Memory B cell (primary cell): ENCODE measurements at regions not wholly inside any gene's neighbourhood (a gene's known extent, or its start where the extent isn't known, plus 50 kb on each side); places are given as distances from the start of the nearest gene placed in this dataset.

Experiments
- ATAC-seq: fragments of 150-1000 bp; cut with Tn5 transposase; 2 replicates; pipeline ENCODE4 v1.10.0; 2021; ENCODE audit warnings: low read depth, mild to moderate bottlenecking, moderate library complexity
- DNase-seq, 2 donors: peaks; one replicate each; pipeline ENCODE4 v3.0.0; 2022; ENCODE audit warnings: low spot score in 2 of 2
- H3K27ac Mint-ChIP-seq: one replicate; pipeline ENCODE4 v1.8.0; 2022; ENCODE audit warnings: mild to moderate bottlenecking, moderate library complexity, mixed read lengths
- H3K27me3 Mint-ChIP-seq: one replicate; pipeline ENCODE4 v1.8.0; 2022; ENCODE audit warnings: mixed read lengths
- H3K36me3 Mint-ChIP-seq: one replicate; pipeline ENCODE4 v1.8.0; 2022; ENCODE audit warnings: mild to moderate bottlenecking, mixed read lengths
- H3K4me1 Mint-ChIP-seq: one replicate; pipeline ENCODE4 v1.8.0; 2022; ENCODE audit warnings: mixed read lengths
- H3K4me3 Mint-ChIP-seq: one replicate; pipeline ENCODE4 v1.8.0; 2022; ENCODE audit warnings: mild to moderate bottlenecking, moderate library complexity, mixed read lengths
- H3K9me3 Mint-ChIP-seq: one replicate; pipeline ENCODE4 v1.8.0; 2022; ENCODE audit warnings: mixed read lengths

- H3K4me3 Mint-ChIP-seq: peak overlapping the region; percentile 28
- ATAC-seq (peak; percentile 60), DNase-seq (peak; percentile 45 to 58)
- no peak overlapping the region for H3K27ac Mint-ChIP-seq
- H3K36me3 Mint-ChIP-seq: no peaks in the 10 kb centered on the region
- H3K4me1 Mint-ChIP-seq: peaks cover 18% of the 10 kb centered on the region
- peaks cover 26% of the 10 kb centered on the region for H3K27me3 Mint-ChIP-seq
- H3K9me3 Mint-ChIP-seq: no peaks in the 10 kb centered on the region
These were observed 85.3 kb upstream of the SYT13 start for GRCh38 chr11:45371251-45372115.

- peaks cover 5% of the 10 kb centered on the region for H3K4me1 Mint-ChIP-seq
- H3K27ac Mint-ChIP-seq: no peak overlapping the region
- H3K36me3 Mint-ChIP-seq: no peaks in the 10 kb centered on the region
- ATAC-seq: no peak
- H3K27me3 Mint-ChIP-seq: peaks cover 24% of the 10 kb centered on the region
- no peak for DNase-seq
- no peak overlapping the region for H3K4me3 Mint-ChIP-seq
- no peaks in the 10 kb centered on the region for H3K9me3 Mint-ChIP-seq
These were observed 83.2 kb upstream of the SYT13 start for GRCh38 chr11:45369313-45369712.

DNA sequence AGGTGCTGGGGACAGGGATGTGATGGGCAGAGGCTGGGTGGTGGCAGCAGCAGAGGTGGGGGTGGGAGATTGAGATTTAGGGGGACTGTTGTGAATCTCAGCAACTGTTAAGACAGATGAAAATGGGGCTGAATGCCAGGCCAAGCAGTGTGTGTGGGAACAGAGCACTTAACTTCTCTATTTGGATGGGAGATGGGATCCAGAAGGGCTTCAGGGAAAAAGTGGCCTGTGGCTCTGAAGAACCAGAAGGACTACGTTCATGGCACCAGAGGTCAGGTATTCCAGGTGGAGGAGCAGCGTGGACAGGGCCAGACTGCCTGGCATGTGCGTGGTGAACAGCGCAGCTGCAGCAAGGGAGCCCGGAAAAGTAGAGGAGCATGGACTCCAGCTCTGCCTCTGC lies 82.6 kb upstream of the SYT13 start:
- ATAC-seq: no peak
- DNase-seq: no peak
- no peak overlapping the region for H3K27ac Mint-ChIP-seq
- H3K36me3 Mint-ChIP-seq: no peaks in the 10 kb centered on the region
- H3K9me3 Mint-ChIP-seq: no peaks in the 10 kb centered on the region
- peaks cover 3% of the 10 kb centered on the region for H3K4me1 Mint-ChIP-seq
- no peak overlapping the region for H3K4me3 Mint-ChIP-seq
- peaks cover 24% of the 10 kb centered on the region for H3K27me3 Mint-ChIP-seq

DNA sequence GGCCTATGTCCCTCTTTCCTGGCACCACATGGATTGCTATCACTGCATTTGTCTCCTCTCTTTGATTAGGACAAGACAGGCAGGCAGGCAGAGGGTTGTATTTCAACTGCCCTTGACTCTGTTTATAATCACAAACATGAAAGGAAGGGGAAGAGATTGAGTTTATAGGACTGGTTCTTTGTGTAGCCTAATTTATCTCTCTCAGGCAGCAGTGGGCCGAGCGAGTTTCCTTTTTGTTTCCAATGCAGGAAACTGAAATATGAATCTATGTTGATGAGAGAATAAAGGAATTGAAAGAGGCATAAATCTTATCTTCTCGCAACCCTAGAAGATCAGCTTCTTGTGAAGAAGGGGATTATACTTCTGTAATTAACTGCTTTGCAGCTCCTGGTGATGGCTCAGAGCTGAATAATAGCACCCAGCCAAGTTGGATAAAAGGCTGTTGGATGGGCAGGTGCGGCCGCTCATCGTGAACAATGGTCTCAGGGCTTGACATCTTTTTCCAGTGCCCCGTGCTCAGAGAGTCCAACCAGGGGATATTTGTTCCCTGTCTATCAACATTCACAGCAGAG lies 80.6 kb upstream of the SYT13 start:
- DNase-seq: no peak
- no peaks in the 10 kb centered on the region for H3K36me3 Mint-ChIP-seq
- peaks cover 3% of the 10 kb centered on the region for H3K4me1 Mint-ChIP-seq
- H3K9me3 Mint-ChIP-seq: no peaks in the 10 kb centered on the region
- no peak overlapping the region for H3K27ac Mint-ChIP-seq
- peaks cover 29% of the 10 kb centered on the region for H3K27me3 Mint-ChIP-seq
- ATAC-seq: no peak
- H3K4me3 Mint-ChIP-seq: no peak overlapping the region

GRCh38 chr11:45365961-45366618 lies 79.9 kb upstream of the SYT13 start:
- peaks cover 28% of the 10 kb centered on the region for H3K27me3 Mint-ChIP-seq
- DNase-seq (no peak), ATAC-seq (no peak)
- no peaks in the 10 kb centered on the region for H3K36me3 Mint-ChIP-seq
- peaks cover 2% of the 10 kb centered on the region for H3K4me1 Mint-ChIP-seq
- no peak overlapping the region for H3K4me3 Mint-ChIP-seq
- H3K27ac Mint-ChIP-seq: no peak overlapping the region
- H3K9me3 Mint-ChIP-seq: no peaks in the 10 kb centered on the region

- Mint-ChIP-seq H3K27me3 (peaks cover 8% of the 10 kb centered on the region), H3K4me3 (no peak overlapping the region), H3K36me3 (no peaks in the 10 kb centered on the region), H3K27ac (no peak overlapping the region), H3K9me3 (no peaks in the 10 kb centered on the region), H3K4me1 (no peaks in the 10 kb centered on the region)
- ATAC-seq (no peak), DNase-seq (no peak)
These were observed 76.5 kb upstream of the SYT13 start for GRCh38 chr11:45362636-45363035.

GRCh38 chr11:45361551-45361950 lies 75.4 kb upstream of the SYT13 start:
- Mint-ChIP-seq H3K36me3 (no peaks in the 10 kb centered on the region), H3K4me3 (no peak overlapping the region), H3K27me3 (peaks cover 7% of the 10 kb centered on the region), H3K27ac (no peak overlapping the region), H3K9me3 (no peaks in the 10 kb centered on the region), H3K4me1 (no peaks in the 10 kb centered on the region)
- no peak for ATAC-seq
- DNase-seq: no peak

GRCh38 chr11:45355706-45356041 lies 69.5 kb upstream of the SYT13 start:
- H3K27me3 Mint-ChIP-seq: peaks cover 6% of the 10 kb centered on the region
- no peaks in the 10 kb centered on the region for H3K36me3 Mint-ChIP-seq
- DNase-seq (no peak), ATAC-seq (no peak)
- peak overlapping the region; percentile 62 for H3K27ac Mint-ChIP-seq
- peak overlapping the region; percentile 78 for H3K4me3 Mint-ChIP-seq
- no peaks in the 10 kb centered on the region for H3K9me3 Mint-ChIP-seq
- H3K4me1 Mint-ChIP-seq: peaks cover 5% of the 10 kb centered on the region

- H3K9me3 Mint-ChIP-seq: no peaks in the 10 kb centered on the region
- H3K4me3 Mint-ChIP-seq: peak overlapping the region; percentile 78
- H3K27ac Mint-ChIP-seq: peak overlapping the region; percentile 62
- no peaks in the 10 kb centered on the region for H3K36me3 Mint-ChIP-seq
- DNase-seq (peak; percentile 79 to 83), ATAC-seq (peak; percentile 98)
- H3K27me3 Mint-ChIP-seq: peaks cover 6% of the 10 kb centered on the region
- H3K4me1 Mint-ChIP-seq: peaks cover 5% of the 10 kb centered on the region
These were observed 69.0 kb upstream of the SYT13 start for GRCh38 chr11:45354976-45355705.

GRCh38 chr11:45348729-45349128 lies 62.6 kb upstream of the SYT13 start:
- H3K9me3 Mint-ChIP-seq: no peaks in the 10 kb centered on the region
- peaks cover 4% of the 10 kb centered on the region for H3K27me3 Mint-ChIP-seq
- H3K4me1 Mint-ChIP-seq: no peaks in the 10 kb centered on the region
- no peak overlapping the region for H3K27ac Mint-ChIP-seq
- no peaks in the 10 kb centered on the region for H3K36me3 Mint-ChIP-seq
- ATAC-seq (no peak), DNase-seq (no peak)
- H3K4me3 Mint-ChIP-seq: no peak overlapping the region

GRCh38 chr11:45347348-45348082 lies 61.4 kb upstream of the SYT13 start:
- no peak for ATAC-seq
- H3K4me3 Mint-ChIP-seq: no peak overlapping the region

DNA sequence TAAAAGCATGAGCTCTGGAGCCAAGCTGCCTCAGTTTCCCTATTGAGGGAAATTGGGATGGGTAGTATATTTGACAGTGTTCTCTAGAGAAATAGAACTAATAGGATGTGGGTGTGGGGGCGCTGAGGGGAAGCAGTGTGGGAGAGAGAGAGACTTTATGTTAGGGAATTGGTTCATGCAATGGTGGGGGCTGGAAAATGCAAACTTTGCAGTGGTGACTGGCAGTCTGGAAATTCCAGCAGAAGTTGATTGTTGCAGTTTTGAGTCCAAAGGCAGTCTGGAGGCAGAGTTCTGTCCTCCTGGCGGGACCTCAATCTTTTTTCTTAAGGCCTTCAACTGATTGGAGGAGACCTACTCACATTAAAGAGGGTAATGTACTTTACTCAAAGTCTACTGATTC lies 59.4 kb upstream of the SYT13 start:
- Mint-ChIP-seq H3K9me3 (no peaks in the 10 kb centered on the region), H3K27me3 (peaks cover 4% of the 10 kb centered on the region), H3K27ac (no peak overlapping the region), H3K4me1 (no peaks in the 10 kb centered on the region), H3K4me3 (no peak overlapping the region), H3K36me3 (no peaks in the 10 kb centered on the region)
- ATAC-seq (no peak), DNase-seq (no peak)

More at GRCh38 chr11:45347348-45348082, 61.4 kb upstream of the SYT13 start:
- Mint-ChIP-seq H3K9me3 (no peaks in the 10 kb centered on the region), H3K36me3 (no peaks in the 10 kb centered on the region), H3K27me3 (peaks cover 4% of the 10 kb centered on the region), H3K27ac (no peak overlapping the region), H3K4me1 (no peaks in the 10 kb centered on the region)
- no peak for DNase-seq

DNA sequence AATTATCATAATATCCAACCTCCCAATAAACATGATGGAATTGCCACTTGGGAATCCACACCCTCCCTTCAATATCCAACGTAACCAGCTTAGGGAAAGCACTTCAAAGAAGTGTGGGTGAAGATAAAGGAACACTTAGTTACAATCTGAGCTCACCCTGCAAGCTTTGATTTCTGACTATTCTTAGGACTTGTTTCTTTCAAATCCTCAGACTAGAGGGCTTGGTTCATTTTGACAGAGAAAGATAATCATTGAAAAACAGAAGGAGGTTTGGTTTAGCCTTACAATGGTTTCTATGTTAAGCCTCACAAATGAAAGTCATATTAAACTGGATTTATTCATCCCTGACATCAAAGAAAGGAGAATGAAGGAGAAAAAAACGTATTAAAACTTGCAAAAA lies 57.9 kb upstream of the SYT13 start:
- Mint-ChIP-seq H3K4me3 (no peak overlapping the region), H3K4me1 (peaks cover 9% of the 10 kb centered on the region), H3K27me3 (peaks cover 4% of the 10 kb centered on the region), H3K9me3 (no peaks in the 10 kb centered on the region), H3K36me3 (no peaks in the 10 kb centered on the region), H3K27ac (no peak overlapping the region)
- ATAC-seq: no peak
- no peak for DNase-seq
